ENCODE measurements at regions not wholly inside any gene's neighbourhood (a gene's known extent, or its start where the extent isn't known, plus 50 kb on each side); places are given as distances from the start of the nearest gene placed in this dataset.
"Not testable (repeated sequence)": the region's sequence is repeated elsewhere in the genome, so short reads cannot be mapped to it uniquely, and the experiment has no call there.

DNA sequence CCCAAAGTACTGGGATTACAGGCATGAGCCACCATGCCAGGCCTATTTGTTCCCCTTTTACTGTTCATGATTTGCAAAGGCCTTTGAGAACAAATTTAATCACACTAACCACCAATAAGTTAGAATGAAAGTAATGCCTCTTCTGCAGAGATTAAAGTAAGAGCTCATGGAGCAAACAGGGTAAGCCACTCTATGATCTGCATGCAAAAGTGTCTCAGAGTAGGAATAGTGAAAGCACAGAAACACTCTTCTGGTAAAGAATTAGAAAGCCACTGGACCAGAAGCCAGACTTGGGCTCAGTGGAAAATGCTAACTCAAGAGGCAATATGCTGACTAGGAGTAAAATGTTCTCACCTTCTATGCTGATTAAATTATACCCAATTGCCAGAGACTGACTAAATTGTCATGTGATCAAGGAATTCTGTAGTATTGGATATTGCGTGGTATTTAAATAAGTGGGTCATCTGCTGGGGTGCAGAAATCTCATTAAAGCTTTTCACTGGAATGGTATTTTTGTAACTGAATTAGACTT, 235.3 kb upstream of the ERBB4 start:
- DNase-seq (ENCODE audit: low spot score): no peak

DNA sequence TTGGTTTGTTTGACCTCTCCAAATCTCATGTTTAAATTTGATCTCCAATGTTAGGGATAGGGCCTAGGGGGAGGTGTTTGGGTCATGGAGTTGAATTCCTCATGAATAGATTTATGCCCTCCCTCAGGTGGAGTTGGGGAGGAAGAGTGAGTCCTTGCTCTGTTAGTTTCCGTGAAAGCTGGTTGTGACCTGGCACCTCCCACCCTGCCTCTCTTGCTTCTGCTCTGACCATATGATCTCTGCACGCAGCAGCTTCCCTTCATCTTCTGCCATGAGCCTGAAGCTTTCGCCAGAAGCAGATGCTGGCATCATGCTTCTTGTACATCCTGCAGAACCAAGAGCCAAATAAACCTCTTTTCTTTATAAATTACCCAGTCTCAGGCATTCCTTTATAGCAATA, 231.6 kb upstream of the ERBB4 start:
- DNase-seq (ENCODE audit: low spot score): no peak

DNA sequence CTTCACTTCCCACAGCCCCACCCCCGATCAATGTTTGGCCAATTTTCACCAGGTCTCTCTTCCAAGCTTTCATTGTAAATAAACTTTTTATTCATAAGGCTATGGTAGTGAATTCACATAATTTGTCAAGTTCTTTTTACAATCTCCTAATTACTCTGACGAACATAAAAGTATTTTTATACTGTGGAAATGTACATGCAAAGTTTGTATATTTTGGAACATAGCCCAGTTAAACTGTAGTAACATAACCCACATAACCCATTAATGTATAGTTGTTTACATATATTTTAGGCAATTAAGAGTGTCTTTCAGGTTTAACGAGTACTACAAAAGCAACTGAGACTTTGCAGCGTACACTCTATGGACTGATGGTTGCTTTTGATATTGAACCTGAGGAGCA, 228.3 kb upstream of the ERBB4 start:
- no peak for DNase-seq (ENCODE audit: low spot score)

DNA sequence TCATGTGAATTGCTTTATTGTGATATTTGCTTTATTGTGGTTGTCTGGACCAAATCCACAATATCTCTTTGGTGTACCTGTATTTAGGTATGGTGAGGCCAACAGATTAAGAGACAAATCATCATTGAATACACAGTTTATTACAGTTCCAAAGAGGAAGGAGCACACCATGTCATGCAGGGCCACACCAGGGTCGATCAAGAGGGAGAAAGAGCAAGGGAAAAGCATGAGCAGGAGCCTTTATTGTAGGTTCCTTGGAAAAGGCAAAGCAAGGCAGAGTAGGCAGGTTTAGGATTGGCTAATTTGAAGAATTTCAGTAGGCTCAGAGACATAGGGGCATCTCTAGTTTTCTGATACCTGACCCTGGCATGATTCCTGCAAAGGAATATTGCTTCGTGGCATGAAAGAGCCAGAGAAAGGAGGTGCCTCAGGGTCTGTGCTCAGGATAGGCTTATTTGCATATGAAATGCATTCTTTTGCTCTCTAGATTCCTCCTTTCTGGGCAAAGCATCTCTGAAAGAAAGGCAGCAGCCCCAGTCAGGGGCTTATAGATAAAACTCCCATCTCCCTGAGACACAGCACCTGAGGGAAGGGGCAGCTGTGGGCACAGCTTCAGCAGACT, 214.2 kb upstream of the ERBB4 start:
- no peak for DNase-seq (ENCODE audit: low spot score)

DNA sequence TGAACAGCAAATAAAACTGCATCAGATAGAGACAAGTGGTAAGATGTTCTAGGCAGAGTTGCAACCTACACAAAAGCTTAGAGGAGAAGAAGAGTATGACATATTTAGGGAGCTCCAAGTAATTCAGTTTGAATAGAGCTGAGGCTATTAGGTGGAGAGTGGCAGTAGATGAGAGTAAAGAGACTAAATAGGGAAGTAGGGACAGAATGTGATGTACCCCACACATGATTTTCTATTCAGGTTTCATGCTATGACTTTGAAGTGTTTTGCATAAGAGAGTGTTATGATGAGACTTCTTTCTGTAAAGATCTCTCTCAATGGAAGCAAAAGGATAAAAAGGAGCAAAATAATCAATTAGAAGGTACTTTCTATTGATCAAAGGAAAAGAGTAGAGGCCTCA, 206.8 kb upstream of the ERBB4 start:
- no peak for DNase-seq (ENCODE audit: low spot score)

DNA sequence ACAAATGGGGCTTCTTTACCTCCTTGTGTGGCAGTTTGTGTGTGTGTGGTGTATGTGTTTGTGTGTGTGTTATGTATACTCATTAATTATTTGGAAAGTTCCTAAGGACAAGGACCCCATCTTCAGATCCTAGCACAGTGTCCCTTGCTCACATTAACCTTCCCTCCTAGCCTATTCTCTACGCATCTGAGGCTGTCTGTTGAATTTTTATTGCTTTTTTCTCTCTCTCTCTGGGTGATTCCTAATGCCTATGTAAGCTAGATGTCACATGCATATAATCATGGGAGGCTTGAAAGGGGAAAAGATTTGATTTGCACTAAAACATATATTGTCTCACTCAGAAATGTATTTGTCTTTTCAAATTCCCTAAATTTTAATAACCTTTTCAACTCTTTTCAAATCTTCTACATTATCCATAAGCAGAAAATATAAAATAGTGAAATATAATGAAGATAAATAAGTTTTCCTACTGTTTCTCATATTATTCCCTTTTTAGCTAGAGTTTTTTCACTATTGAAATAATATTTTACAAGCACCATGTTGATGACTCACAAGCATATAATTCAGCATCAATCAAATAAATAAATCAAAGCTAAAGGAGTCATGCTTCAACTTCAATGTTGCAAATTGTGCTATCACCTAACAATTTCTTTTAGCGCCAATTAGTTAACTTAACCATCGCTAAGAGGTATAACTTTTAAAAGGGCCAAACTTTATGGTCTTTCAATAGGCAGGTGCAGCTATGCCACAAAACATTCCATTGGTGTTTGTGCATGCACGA, 199.0 kb upstream of the ERBB4 start:
- DNase-seq (ENCODE audit: low spot score): no peak

DNA sequence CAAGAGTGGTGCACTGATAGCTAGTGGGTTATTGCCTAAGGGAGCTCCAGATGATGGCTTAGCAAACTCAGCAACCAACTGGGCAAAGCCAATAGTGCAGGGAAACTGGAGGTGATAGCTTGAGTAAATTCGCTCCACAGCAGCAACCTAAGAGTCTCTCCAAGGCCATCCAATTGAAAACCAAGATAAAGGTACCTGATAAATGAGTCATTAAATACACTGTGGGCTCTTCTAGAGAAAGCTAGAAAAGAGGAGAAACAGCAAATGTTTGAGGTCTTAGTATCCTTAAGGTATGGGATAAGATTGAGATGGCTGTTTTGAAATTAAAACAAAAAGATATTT, 197.8 kb upstream of the ERBB4 start:
- DNase-seq (ENCODE audit: low spot score): no peak

DNA sequence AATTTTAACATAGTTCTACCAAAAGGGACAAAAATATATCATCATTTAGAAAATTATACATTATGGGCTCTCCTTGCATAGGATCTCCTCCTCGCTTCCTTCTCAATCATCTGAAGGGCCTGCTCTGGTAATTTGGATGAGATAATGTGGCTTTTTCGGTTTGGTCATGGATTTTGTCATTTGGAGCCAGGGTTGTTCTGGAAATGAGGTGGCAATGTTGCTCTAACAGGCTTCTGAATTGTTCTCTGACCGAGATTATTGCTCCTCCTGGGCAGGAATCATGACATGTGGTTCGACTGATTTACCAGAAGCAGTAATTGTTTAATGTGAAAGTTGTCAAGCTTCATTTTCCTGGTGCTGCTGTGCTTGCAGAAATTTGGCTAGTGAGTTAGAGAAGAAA, 194.7 kb upstream of the ERBB4 start:
- no peak for DNase-seq (ENCODE audit: low spot score)

DNA sequence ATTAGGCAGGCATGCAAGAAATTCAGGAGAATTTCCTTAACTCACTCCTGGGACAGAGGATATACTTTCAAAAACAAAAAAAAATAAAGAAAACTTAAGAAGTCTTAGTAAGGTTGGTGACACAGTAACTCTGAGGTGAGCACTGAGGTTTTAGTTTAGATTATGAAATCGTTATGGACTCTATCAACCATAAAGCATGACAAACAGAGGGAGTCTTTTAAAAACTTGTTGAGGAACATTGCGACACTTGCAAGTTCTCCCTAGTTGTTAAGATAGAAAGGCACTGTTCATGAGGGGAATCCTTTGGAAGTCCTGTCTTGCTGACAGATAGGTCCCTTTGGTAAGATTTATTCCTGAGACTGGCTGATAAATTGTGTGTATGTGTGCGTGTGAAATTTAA, 194.3 kb upstream of the ERBB4 start:
- DNase-seq (ENCODE audit: low spot score): no peak

DNA sequence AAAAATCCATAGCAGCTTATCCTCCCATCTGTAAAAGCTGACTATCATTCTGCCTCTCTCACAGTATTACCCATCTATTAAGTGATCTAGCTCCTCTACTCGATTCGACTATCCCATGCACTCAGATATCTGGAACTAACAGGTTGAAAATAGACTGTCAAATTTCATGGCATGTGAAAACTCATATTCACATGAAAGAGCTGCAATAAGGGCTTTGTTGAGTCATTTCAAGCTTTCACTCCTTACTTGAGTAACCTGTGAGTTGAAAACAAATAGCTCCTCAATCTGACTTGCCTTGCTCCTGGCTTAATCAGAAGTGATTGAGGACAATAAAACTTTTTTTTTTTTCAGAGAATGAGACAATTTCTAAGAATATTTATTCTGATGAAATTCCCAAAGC, 192.4 kb upstream of the ERBB4 start:
- no peak for DNase-seq (ENCODE audit: low spot score)

DNA sequence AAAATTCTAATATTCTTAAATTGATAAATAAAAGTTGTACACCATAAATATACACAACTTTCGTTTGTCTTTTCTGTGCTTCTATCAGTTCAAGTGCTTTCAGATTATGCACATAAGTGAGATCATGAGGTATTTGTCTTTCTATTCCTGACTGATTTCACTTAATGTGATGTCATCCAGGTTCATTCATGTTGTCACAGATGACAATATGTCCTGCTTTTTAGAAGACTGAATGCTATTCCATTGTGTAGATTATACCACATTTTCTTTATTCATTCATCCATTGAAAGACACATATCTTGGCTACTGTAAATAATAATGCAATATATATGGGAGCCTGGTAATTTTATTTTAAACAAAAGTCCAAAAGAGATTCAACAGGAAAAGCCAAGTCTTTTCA, 190.1 kb upstream of the ERBB4 start:
- no peak for DNase-seq (ENCODE audit: low spot score)

DNA sequence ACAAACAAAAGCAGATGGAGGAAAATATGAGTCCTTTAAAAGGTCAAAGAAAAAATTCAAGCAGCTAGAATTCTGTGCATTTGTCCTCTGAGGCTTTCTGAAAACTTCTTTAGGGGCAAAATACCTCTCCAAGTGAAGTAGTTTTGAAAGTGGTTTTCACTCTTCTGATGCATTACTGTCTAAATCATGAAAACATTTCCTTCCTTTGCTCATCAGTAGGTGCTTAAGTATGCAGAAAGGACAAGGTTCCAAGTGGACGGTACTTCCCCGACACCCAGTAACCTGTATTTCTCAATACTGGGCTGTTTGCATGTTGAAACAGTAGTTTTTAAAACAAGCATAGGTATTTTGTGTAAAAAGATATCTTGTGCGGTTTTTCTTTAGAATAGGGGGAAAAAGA, 189.1 kb upstream of the ERBB4 start:
- no peak for DNase-seq (ENCODE audit: low spot score)

DNA sequence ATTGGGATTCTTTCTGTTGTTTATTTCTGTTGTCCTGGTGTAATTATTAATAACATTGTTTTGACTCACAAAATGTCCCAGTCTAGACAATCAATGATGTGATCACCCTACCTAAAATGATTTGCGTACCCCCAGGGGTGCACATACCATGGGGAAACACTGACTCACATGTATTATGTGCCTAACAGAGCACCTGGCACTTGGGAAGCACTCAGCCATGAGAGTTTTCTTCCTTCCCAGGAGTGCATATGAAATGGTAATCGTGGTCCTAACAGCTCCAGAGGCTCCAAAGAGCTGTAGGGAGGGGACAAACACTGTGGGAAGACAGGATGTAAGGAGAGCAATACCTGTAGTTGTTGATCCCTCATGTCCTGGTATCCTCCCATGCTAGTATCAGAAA, 187.8 kb upstream of the ERBB4 start:
- no peak for DNase-seq (ENCODE audit: low spot score)

DNA sequence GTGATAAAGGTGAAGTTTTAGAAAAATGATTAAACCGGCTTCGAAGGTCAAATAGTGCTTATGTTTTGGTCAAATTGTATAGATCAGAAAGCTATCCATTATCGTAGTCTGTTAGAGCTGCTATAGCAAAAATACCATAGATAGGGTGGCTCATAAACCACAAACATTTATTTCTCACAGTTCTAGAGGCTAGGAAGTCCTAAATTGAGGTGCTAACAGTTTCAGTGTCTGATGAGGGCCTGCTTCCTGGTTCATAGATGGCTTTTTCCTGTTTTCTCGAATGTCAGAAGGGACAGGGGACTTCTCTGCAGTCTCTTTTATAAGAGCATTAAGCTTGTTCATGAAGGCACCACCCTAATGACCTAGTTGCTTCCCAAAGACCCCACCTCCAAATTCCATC, 186.6 kb upstream of the ERBB4 start:
- DNase-seq (ENCODE audit: low spot score): no peak

DNA sequence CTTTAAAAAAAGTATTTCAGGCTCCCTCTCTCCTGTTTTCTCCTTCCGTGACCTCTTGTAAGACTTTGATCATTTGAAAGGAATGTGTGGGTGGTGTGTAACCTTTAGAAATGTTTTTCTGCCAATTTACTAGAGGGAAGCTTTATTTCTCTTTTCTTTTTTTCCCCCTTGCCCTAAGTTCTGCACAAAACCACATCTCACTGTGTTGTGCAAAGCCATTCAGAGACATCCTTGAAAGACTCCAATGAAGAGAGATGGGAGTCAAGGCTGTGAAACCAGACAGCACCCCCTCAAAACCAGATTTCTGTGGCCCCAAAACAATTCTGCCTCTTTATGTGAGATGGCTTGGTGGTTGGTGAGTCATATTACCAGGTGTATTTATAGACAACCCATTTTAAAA, 184.6 kb upstream of the ERBB4 start:
- DNase-seq (ENCODE audit: low spot score): no peak

DNA sequence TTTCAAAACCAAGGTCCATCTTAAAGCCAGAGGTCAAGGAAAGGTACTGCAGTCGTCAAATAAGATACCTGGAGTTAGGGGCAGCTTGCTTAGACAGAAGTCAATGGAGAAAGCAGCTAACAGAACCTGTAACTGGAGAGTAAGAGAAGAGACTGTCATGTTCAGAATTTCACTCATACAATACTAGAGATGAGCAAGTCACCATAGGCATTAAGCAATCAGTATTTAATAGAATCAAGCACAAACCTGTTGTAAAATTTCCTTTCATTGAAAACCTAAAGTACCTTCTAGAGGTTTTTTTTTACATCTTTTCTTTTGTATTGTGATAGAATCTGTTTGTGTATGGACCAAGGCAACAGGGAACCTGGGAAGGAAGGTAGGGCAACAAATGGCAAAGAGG, 183.4 kb upstream of the ERBB4 start:
- no peak for DNase-seq (ENCODE audit: low spot score)

DNA sequence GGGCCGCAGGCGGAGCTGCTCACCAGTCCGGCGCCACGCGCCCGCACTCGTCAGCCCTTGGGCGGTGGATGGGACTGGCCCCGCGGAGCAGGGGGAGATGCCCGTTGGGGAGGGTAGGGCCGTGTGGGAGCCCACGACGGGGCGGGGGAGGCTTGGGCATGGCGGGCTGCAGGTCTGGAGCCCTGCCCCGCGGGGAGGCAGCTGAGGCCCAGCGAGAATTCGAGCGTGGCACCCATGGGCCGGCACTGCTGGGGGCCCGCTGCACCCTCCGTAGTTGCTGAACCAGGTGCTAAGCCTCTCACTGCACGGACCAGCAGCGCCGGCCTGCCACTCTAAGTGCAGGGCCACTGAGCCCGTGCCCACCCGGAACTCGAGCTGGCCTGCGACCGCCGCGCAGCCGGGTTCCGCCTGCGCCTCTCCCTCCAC, 182.4 kb upstream of the ERBB4 start:
- DNase-seq (ENCODE audit: low spot score): no peak

DNA sequence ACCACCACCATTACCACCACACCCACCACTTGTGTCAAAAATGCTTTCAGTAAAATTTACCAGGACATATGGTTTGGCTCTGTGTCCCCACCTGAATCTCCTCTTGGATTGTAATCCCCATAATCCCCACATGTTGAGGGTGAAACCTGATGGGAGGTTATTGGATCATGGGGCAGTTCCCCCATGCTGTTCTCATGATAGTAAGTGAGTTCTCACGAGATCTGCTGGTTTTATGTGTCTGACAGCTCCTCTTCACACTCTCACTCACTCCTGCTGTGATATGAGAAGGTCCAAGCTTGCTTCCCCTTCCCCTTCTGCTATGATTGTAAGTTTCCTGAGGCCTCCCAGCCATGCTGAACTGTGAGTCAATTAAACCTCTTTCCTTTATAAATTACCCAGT, 176.8 kb upstream of the ERBB4 start:
- DNase-seq (ENCODE audit: low spot score): not testable (repeated sequence)

DNA sequence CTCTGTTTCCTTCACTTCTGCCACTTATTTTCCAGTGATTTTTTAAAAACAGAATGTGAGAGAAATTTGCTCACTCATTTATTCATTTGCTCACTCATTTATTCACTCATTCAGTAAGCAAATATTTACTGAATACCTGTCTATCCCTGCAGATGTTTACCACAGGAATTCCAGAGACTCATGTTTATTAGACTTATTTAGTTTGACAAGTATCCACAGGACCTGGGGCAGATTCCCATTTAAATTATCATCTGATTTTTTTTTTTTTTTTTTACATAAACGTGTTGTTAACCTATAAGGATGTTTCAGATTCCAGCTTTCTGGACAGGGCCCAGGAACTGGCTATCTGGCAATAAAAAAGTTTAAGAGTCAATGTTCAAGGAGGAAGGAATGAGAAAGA, 175.1 kb upstream of the ERBB4 start:
- DNase-seq (ENCODE audit: low spot score): no peak

DNA sequence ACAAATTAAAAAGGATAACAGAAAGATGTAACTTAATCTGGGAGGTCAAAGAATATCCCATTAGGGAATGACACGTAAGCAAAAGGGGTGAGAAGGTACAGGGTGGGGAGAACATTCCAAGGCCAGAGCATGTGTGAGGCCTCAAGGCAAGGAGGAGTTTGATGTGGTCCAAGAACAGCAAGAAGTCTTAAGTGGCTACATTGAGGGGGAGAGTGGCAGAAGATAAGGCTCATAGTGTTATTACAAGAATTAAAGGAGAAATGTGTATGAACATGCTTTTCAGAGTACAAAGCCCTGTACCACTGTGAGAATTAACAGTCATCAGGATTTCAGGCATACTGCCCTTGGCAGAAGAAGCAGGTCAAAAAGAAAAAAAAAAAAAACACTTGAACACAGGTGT, 174.4 kb upstream of the ERBB4 start:
- no peak for DNase-seq (ENCODE audit: low spot score)

DNA sequence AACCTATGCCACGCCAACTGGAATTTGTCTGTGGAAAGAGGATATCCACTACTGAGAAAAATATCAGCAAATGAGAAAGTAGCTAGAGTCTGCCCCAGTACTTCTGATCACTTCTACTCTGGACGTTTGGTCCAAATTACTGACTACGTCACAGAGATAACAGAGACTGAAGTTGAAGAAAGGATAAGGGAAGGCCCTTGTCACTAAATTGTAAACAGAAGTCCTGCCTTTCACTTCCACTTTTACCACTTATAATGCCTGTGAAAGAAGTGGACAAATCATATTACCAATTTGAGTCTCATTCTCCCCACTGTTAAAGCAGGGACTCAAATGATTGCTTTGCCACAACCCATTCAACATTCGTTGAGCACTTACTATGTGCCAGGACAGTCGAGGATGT, 173.9 kb upstream of the ERBB4 start:
- no peak for DNase-seq (ENCODE audit: low spot score)

DNA sequence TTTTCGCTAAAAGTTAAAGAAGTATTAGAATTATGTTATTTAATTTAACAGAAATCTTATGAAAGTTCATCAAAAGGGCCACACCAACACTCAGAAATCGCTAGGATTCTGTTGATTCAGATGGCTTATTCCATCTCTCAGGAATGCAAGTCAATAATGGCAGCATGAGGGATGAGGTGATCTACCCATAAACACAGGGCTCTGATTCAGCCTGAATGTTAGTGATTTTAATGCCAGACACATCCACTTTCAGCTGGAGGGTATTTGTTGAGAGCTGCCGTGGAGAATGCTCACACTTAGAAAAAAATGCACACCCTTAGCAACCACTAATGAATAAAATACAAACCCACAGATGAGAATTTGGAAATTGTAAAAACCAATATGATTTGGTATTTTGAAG, 173.3 kb upstream of the ERBB4 start:
- no peak for DNase-seq (ENCODE audit: low spot score)

DNA sequence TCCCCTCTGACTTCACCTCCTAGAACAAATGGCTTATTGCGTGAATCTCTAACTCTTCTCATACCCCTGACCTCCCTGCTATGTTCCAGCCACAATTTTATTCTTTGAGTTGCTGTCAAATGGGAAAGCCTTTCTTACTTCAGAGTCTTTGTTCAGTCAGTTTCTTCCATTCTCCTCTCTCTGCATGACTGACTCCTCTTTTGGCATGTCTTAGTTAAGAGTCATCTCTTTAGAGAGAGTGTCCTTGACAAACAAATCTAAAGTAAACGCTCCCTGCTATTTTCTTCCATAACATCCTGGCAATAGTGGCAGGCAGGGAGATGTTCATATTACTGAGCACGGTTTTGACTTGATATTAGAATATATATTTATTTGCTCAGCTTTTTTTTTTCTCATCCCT, 170.7 kb upstream of the ERBB4 start:
- DNase-seq (ENCODE audit: low spot score): no peak

DNA sequence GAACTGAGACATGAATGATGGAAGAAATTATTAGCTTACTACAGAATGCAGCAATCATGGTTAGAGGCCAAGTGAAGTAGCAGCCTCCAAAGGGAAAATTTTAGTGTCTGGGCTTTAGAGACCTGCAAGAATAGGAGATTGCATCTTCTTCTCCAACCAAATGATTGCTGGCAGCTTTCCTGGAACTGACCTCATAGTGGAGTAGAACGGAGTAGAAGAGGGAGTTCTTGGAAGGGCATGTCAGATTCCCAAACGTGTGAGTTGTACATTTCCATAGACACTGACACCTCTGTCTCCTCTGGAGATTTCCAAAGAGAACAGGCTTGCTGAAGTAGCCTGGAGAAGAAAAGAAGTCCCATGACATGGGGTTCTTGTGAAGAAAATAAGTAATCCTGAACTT, 169.8 kb upstream of the ERBB4 start:
- DNase-seq (ENCODE audit: low spot score): no peak

Data from CD4-positive, alpha-beta T cell treated with Interleukin-6 at 100 ng/mL for 8 hours (primary cell).